Neural crest cell (in vitro differentiated cells): ENCODE measurements at regions not wholly inside any gene's neighbourhood (a gene's known extent, or its start where the extent isn't known, plus 50 kb on each side); places are given as distances from the start of the nearest gene placed in this dataset.

Source experiments
- DNase-seq: peaks from one replicate; pipeline ENCODE4 v3.0.0; 2021; ENCODE audit warnings: low read depth, mixed read lengths, low spot score
- H3K27ac Mint-ChIP-seq: one replicate; pipeline ENCODE4 v1.8.0; 2021; ENCODE audit warnings: mild to moderate bottlenecking, mixed read lengths; ENCODE audit not compliant: unreplicated experiment
- H3K27me3 Mint-ChIP-seq: 2 replicates; pipeline ENCODE4 v1.8.0; 2021; ENCODE audit warnings: low read depth, mild to moderate bottlenecking, mixed read lengths
- H3K36me3 Mint-ChIP-seq: 2 replicates; pipeline ENCODE4 v1.8.0; 2021; ENCODE audit warnings: low read depth, mild to moderate bottlenecking, mixed read lengths
- H3K4me1 Mint-ChIP-seq: 2 replicates; pipeline ENCODE4 v1.8.0; 2021; ENCODE audit warnings: mixed read lengths
- H3K4me3 Mint-ChIP-seq: one replicate; pipeline ENCODE4 v1.8.0; 2021; ENCODE audit warnings: mild to moderate bottlenecking, mixed read lengths
- H3K9me3 Mint-ChIP-seq: 2 replicates; pipeline ENCODE4 v1.8.0; 2021; ENCODE audit warnings: mixed read lengths
- CTCF ChIP-seq: fragments of 200-600 bp; sonication (generic); conservative IDR thresholded peaks from 2 replicates; pipeline ENCODE4 v1.5.0; 2021; ENCODE audit warnings: antibody characterized with exemption, mild to moderate bottlenecking

GRCh38 chr14:98345161-98345560 is 926.8 kb downstream of the BCL11B start:
- peaks cover 14% of the 10 kb centered on the region for H3K9me3 Mint-ChIP-seq
- no peak for TF ChIP-seq CTCF
- no peak for DNase-seq
- no peak overlapping the region for H3K27ac Mint-ChIP-seq
- no peaks in the 10 kb centered on the region for H3K27me3 Mint-ChIP-seq
- H3K4me3 Mint-ChIP-seq = no peak overlapping the region
- H3K4me1 Mint-ChIP-seq = peaks cover 46% of the 10 kb centered on the region
- no peaks in the 10 kb centered on the region for H3K36me3 Mint-ChIP-seq

- H3K4me3 Mint-ChIP-seq = no peak overlapping the region
- H3K27me3 Mint-ChIP-seq = no peaks in the 10 kb centered on the region
- no peak for TF ChIP-seq CTCF
- DNase-seq = no peak
- peak overlapping the region; percentile 17 for H3K27ac Mint-ChIP-seq
- H3K36me3 Mint-ChIP-seq = no peaks in the 10 kb centered on the region
- H3K4me1 Mint-ChIP-seq = peaks cover 43% of the 10 kb centered on the region
- peaks cover 8% of the 10 kb centered on the region for H3K9me3 Mint-ChIP-seq
Measured at GRCh38 chr14:98347686-98348085, 924.3 kb downstream of the BCL11B start.

GRCh38 chr14:98348505-98348904 is 923.5 kb downstream of the BCL11B start:
- H3K36me3 Mint-ChIP-seq = no peaks in the 10 kb centered on the region
- H3K4me1 Mint-ChIP-seq = peaks cover 43% of the 10 kb centered on the region
- no peaks in the 10 kb centered on the region for H3K27me3 Mint-ChIP-seq
- TF ChIP-seq CTCF = no peak
- H3K9me3 Mint-ChIP-seq = peaks cover 8% of the 10 kb centered on the region
- no peak for DNase-seq
- H3K27ac Mint-ChIP-seq = no peak overlapping the region
- H3K4me3 Mint-ChIP-seq = no peak overlapping the region

GRCh38 chr14:98350213-98350612 is 921.8 kb downstream of the BCL11B start:
- no peak overlapping the region for H3K4me3 Mint-ChIP-seq
- peaks cover 8% of the 10 kb centered on the region for H3K9me3 Mint-ChIP-seq
- no peaks in the 10 kb centered on the region for H3K36me3 Mint-ChIP-seq
- peaks cover 37% of the 10 kb centered on the region for H3K4me1 Mint-ChIP-seq
- H3K27me3 Mint-ChIP-seq = peaks cover 2% of the 10 kb centered on the region
- H3K27ac Mint-ChIP-seq = no peak overlapping the region
- TF ChIP-seq CTCF = no peak
- DNase-seq = no peak

- Mint-ChIP-seq H3K27ac (no peak overlapping the region), H3K9me3 (no peaks in the 10 kb centered on the region), H3K4me1 (no peaks in the 10 kb centered on the region), H3K27me3 (peaks cover 2% of the 10 kb centered on the region), H3K36me3 (no peaks in the 10 kb centered on the region), H3K4me3 (no peak overlapping the region)
- no peak for TF ChIP-seq CTCF
- no peak for DNase-seq
Measured at GRCh38 chr14:98364961-98365360, 907.0 kb downstream of the BCL11B start.

GRCh38 chr14:98366429-98366828 is 905.6 kb downstream of the BCL11B start:
- H3K27ac Mint-ChIP-seq = no peak overlapping the region
- DNase-seq = no peak
- H3K4me3 Mint-ChIP-seq = no peak overlapping the region
- no peaks in the 10 kb centered on the region for H3K9me3 Mint-ChIP-seq
- H3K4me1 Mint-ChIP-seq = no peaks in the 10 kb centered on the region
- TF ChIP-seq CTCF = no peak
- H3K27me3 Mint-ChIP-seq = peaks cover 2% of the 10 kb centered on the region
- no peaks in the 10 kb centered on the region for H3K36me3 Mint-ChIP-seq
